ENCODE measurements at regions not wholly inside any gene's neighbourhood (a gene's known extent, or its start where the extent isn't known, plus 50 kb on each side); places are given as distances from the start of the nearest gene placed in this dataset.

DNA sequence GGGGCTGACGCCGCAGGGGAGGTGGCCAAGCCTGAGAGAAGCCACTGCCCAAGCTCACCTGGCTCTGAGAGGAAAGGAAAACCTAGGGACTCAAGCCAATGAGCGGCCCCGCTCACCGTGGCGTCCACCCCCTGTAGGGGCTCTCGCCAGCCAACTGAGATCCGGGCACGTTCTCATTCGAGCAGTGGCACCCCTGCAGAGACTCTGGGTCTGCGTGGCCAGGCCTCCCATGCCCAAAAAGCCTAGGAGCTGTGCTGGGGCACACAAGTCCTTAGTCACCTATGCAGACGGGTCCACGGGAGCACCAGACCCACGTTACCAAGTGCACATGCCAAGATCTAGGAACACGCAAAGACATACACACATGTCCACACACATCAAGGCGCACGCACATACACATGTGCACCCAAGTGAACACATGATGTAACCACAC lies 106.2 kb downstream of the NCOR2 start:
- peaks cover 2 to 8% of the 10 kb centered on the region in 2 experiments; a peak in 4 of 5 replicates for H3K9me3 Mint-ChIP-seq
- TF ChIP-seq, protein P1, sequence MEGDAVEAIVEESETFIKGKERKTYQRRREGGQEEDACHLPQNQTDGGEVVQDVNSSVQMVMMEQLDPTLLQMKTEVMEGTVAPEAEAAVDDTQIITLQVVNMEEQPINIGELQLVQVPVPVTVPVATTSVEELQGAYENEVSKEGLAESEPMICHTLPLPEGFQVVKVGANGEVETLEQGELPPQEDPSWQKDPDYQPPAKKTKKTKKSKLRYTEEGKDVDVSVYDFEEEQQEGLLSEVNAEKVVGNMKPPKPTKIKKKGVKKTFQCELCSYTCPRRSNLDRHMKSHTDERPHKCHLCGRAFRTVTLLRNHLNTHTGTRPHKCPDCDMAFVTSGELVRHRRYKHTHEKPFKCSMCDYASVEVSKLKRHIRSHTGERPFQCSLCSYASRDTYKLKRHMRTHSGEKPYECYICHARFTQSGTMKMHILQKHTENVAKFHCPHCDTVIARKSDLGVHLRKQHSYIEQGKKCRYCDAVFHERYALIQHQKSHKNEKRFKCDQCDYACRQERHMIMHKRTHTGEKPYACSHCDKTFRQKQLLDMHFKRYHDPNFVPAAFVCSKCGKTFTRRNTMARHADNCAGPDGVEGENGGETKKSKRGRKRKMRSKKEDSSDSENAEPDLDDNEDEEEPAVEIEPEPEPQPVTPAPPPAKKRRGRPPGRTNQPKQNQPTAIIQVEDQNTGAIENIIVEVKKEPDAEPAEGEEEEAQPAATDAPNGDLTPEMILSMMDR (conservative IDR thresholded peaks at IDR 0.05) = no peak
- Histone ChIP-seq H2BK5ac (ENCODE audit: insufficient read length, low read length) (no peak overlapping the region), H2AFZ (ENCODE audit: low read length) (no peak overlapping the region), H3K4me1 (ENCODE audit: insufficient read depth, low read length) (no peaks in the 10 kb centered on the region), H2BK12ac (ENCODE audit: insufficient read length, low read depth, low read length) (no peak overlapping the region), H3T11ph (ENCODE audit: low read length) (no peak overlapping the region), H3K14ac (ENCODE audit: insufficient read depth, low read length) (no peak overlapping the region), H2AK5ac (ENCODE audit: insufficient read length, low read length) (no peak overlapping the region), H2BK15ac (ENCODE audit: low read depth, low read length) (no peak overlapping the region), H3K4ac (ENCODE audit: low read depth, low read length) (no peak overlapping the region), H3K4me2 (ENCODE audit: insufficient read depth, insufficient read length, low read length) (no peak overlapping the region), H3K9ac (ENCODE audit: extremely low read depth, insufficient read length, low read length) (no peak overlapping the region), H3K79me1 (ENCODE audit: insufficient read depth, low read depth, low read length, poor library complexity, severe bottlenecking) (no peaks in the 10 kb centered on the region), H4K8ac (replicated peaks; ENCODE audit: insufficient read length, low read depth, low read length) (no peak overlapping the region), H4K91ac (ENCODE audit: insufficient read length, low read depth, low read length) (no peak overlapping the region), H3K23ac (ENCODE audit: insufficient read length, low read depth, low read length) (no peak overlapping the region), H3K27me3 (ENCODE audit: insufficient read depth, low read length) (no peaks in the 10 kb centered on the region), H2BK120ac (ENCODE audit: low read depth, low read length, poor library complexity, severe bottlenecking) (no peak overlapping the region), H3K23me2 (ENCODE audit: insufficient read length, low read depth, low read length, poor library complexity, severe bottlenecking) (no peaks in the 10 kb centered on the region), H3K79me2 (ENCODE audit: insufficient read depth, low read length) (no peaks in the 10 kb centered on the region), H3K18ac (ENCODE audit: insufficient read length, low read depth, low read length) (no peak overlapping the region), H3K9me3 (ENCODE audit: control insufficient read depth, low read depth, low read length) (no peaks in the 10 kb centered on the region), H3K27ac (ENCODE audit: insufficient read length, low read depth, low read length) (no peak overlapping the region), H4K5ac (ENCODE audit: insufficient read length, low read depth, low read length) (no peak overlapping the region), H4K20me1 (ENCODE audit: control insufficient read depth, insufficient read depth, insufficient read length) (peaks cover 3% of the 10 kb centered on the region), H3K56ac (ENCODE audit: insufficient read length, low read depth, low read length) (no peak overlapping the region), H2BK20ac (ENCODE audit: low read depth, low read length, poor library complexity, severe bottlenecking) (no peak overlapping the region)
- no peak for DNase-seq
- H3K27me3 Mint-ChIP-seq (ENCODE audit: low read depth) = no peaks in the 10 kb centered on the region; the same call in 1 of the 2 replicates
- peak overlapping the region in 2 of 3 experiments; percentile 40 to 83; a peak in 2 of 7 replicates for H3K27ac Mint-ChIP-seq
- H3K36me3 Mint-ChIP-seq (ENCODE audit: insufficient read depth in 1 of 3, low read depth in 3 of 3) = peaks cover 34 to 66% (median 58%) of the 10 kb centered on the region in 3 experiments
- H3K4me1 Mint-ChIP-seq = peaks cover 15 to 39% of the 10 kb centered on the region in 2 experiments
- no CpG with 5 or more reads among the region's 17 CpGs for WGBS (ENCODE audit: extremely low coverage, insufficient read length, low lambda C conversion rate)
- no peak overlapping the region for H3K4me3 Mint-ChIP-seq

All from H9 (cell line).